ENCODE measurements at regions not wholly inside any gene's neighbourhood (a gene's known extent, or its start where the extent isn't known, plus 50 kb on each side); places are given as distances from the start of the nearest gene placed in this dataset.

GRCh38 chr14:83129496-83129895, 1595.8 kb upstream of the SEL1L start:
- Histone ChIP-seq H3K36me3 (ENCODE audit: control insufficient read depth in 2 of 2, insufficient read depth in 1 of 2, low read length in 2 of 2) (no peaks in the 10 kb centered on the region), H3K27ac (ENCODE audit: extremely low read depth, low read depth, low read length) (no peak overlapping the region), H3K4me1 (ENCODE audit: control insufficient read depth, insufficient read depth, low read length) (no peaks in the 10 kb centered on the region), H3K9me3 (ENCODE audit: control insufficient read depth, insufficient read depth, low read depth, low read length) (no peaks in the 10 kb centered on the region), H3K4me3 (ENCODE audit: low read depth, low read length) (no peak overlapping the region)
- TF ChIP-seq ZNF626 (tag by site-specific recombination; IDR thresholded peaks at IDR 0.05), result no peak
- TF ChIP-seq ZBTB48 (tag by site-specific recombination; IDR thresholded peaks at IDR 0.05), result no peak
- no peak for TF ChIP-seq WT1 (tag by site-specific recombination; IDR thresholded peaks at IDR 0.05)
- no peak for TF ChIP-seq CTCF (tag by site-specific recombination; IDR thresholded peaks at IDR 0.05)
- TF ChIP-seq ZSCAN5A (tag by site-specific recombination; IDR thresholded peaks at IDR 0.05), result no peak
- TF ChIP-seq ZNF175 (tag by site-specific recombination; IDR thresholded peaks at IDR 0.05), result no peak
- no peak for TF ChIP-seq ZNF670 (tag by site-specific recombination; IDR thresholded peaks at IDR 0.05; ENCODE audit: low read depth)
- TF ChIP-seq ZNF530 (tag by site-specific recombination; IDR thresholded peaks at IDR 0.05; ENCODE audit: low read depth), result no peak
- TF ChIP-seq ZNF302 (tag by site-specific recombination; IDR thresholded peaks at IDR 0.05; ENCODE audit: low read depth), result no peak
- TF ChIP-seq ZNF660 (tag by site-specific recombination; IDR thresholded peaks at IDR 0.05), result no peak
- no peak for TF ChIP-seq ZNF37A (tag by site-specific recombination; IDR thresholded peaks at IDR 0.05)
- TF ChIP-seq SP2 (tag by site-specific recombination; IDR thresholded peaks at IDR 0.05), result no peak
- ChIA-PET POLR2A (no interaction called here), CTCF (no interaction called here)

GRCh38 chr14:83133981-83134645, 1600.5 kb upstream of the SEL1L start:
- Histone ChIP-seq H3K9me3 (ENCODE audit: control insufficient read depth, insufficient read depth, low read depth, low read length) (no peaks in the 10 kb centered on the region), H3K36me3 (ENCODE audit: control insufficient read depth in 2 of 2, insufficient read depth in 1 of 2, low read length in 2 of 2) (no peaks in the 10 kb centered on the region), H3K4me1 (ENCODE audit: control insufficient read depth, insufficient read depth, low read length) (no peaks in the 10 kb centered on the region), H3K27ac (ENCODE audit: extremely low read depth, low read depth, low read length) (no peak overlapping the region), H3K4me3 (ENCODE audit: low read depth, low read length) (no peak overlapping the region)
- POLR2A ChIA-PET, result no interaction called here
- TF ChIP-seq ZNF354C (tag by site-specific recombination; IDR thresholded peaks at IDR 0.05; ENCODE audit: borderline replicate concordance, low read depth) (no peak), ZNF140 (tag by site-specific recombination; IDR thresholded peaks at IDR 0.05) (no peak), PRDM4 (tag by site-specific recombination; IDR thresholded peaks at IDR 0.05) (no peak), ZNF639 (tag by site-specific recombination; IDR thresholded peaks at IDR 0.05) (no peak), ELK4 (IDR thresholded peaks at IDR 0.05; ENCODE audit: borderline replicate concordance, low read depth, low read length) (no peak), ZNF449 (tag by site-specific recombination; IDR thresholded peaks at IDR 0.05) (no peak)
- CTCF ChIA-PET, result no interaction called here
